Brain microvascular endothelial cell (primary cell): ENCODE measurements at regions not wholly inside any gene's neighbourhood (a gene's known extent, or its start where the extent isn't known, plus 50 kb on each side); places are given as distances from the start of the nearest gene placed in this dataset.

Experiments
- DNase-seq: peaks from one replicate; pipeline ENCODE4 v3.0.0-alpha.2; 2020
- H3K27ac ChIP-seq: fragments of 250-450 bp; sonication (Bioruptor Pico); 2 replicates; pipeline ENCODE4 v1.5.1; 2020; ENCODE audit warnings: mild to moderate bottlenecking, moderate library complexity
- H3K27me3 ChIP-seq: fragments of 250-450 bp; sonication (Bioruptor Pico); replicated peaks from 2 replicates; pipeline ENCODE4 v1.5.1; 2020; ENCODE audit warnings: mild to moderate bottlenecking
- H3K36me3 ChIP-seq: fragments of 250-450 bp; sonication (Bioruptor Pico); replicated peaks from 2 replicates; pipeline ENCODE4 v1.5.1; 2020; ENCODE audit warnings: mild to moderate bottlenecking
- H3K4me3 ChIP-seq: 2 replicates; pipeline ENCODE4 v1.5.1; 2011; ENCODE audit warnings: low read depth, mild to moderate bottlenecking, control low read depth, low read length, moderate library complexity
- in situ Hi-C: cut with HindIII; loops from 2 replicates; pipeline ENCODE4 v1.10.0; 2017; ENCODE audit warnings: low sequenced_read_pairs, low pct_ligation_motif_present
- TF ChIP-seq, protein P1 (sequence below): IDR thresholded peaks from 2 replicates; pipeline ENCODE4 v1.5.1; 2011; ENCODE audit warnings: low read depth, mild to moderate bottlenecking, moderate library complexity, low read length, control low read depth, inconsistent platforms; ENCODE audit errors: missing control alignments

DNA sequence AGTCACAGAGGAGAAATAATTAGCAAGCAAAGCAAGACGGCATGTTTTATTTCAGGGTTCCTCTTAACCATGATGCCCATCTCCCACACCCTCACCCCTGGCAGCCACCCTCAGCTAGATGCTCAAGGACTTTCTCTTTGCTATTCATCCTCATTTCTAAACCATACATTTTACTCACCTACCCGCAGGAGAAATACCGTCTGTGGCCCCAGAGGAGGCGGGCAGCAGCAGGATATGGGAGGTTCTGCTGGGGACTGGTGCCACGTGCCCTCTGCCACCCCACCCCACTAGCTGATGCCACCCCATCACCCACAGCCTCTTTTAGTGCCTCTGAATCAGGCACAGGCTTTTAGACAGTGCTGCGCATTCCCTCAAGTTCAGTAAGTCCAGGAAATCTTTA lies 168.7 kb upstream of the ITGB1 start:
- DNase-seq = no peak
- Histone ChIP-seq H3K36me3 (no peaks in the 10 kb centered on the region), H3K27ac (peak overlapping the region; percentile 59), H3K4me3 (no peak overlapping the region), H3K27me3 (no peaks in the 10 kb centered on the region)
- in situ Hi-C loops = no loop called here
- TF ChIP-seq, protein P1, sequence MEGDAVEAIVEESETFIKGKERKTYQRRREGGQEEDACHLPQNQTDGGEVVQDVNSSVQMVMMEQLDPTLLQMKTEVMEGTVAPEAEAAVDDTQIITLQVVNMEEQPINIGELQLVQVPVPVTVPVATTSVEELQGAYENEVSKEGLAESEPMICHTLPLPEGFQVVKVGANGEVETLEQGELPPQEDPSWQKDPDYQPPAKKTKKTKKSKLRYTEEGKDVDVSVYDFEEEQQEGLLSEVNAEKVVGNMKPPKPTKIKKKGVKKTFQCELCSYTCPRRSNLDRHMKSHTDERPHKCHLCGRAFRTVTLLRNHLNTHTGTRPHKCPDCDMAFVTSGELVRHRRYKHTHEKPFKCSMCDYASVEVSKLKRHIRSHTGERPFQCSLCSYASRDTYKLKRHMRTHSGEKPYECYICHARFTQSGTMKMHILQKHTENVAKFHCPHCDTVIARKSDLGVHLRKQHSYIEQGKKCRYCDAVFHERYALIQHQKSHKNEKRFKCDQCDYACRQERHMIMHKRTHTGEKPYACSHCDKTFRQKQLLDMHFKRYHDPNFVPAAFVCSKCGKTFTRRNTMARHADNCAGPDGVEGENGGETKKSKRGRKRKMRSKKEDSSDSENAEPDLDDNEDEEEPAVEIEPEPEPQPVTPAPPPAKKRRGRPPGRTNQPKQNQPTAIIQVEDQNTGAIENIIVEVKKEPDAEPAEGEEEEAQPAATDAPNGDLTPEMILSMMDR = no peak

DNA sequence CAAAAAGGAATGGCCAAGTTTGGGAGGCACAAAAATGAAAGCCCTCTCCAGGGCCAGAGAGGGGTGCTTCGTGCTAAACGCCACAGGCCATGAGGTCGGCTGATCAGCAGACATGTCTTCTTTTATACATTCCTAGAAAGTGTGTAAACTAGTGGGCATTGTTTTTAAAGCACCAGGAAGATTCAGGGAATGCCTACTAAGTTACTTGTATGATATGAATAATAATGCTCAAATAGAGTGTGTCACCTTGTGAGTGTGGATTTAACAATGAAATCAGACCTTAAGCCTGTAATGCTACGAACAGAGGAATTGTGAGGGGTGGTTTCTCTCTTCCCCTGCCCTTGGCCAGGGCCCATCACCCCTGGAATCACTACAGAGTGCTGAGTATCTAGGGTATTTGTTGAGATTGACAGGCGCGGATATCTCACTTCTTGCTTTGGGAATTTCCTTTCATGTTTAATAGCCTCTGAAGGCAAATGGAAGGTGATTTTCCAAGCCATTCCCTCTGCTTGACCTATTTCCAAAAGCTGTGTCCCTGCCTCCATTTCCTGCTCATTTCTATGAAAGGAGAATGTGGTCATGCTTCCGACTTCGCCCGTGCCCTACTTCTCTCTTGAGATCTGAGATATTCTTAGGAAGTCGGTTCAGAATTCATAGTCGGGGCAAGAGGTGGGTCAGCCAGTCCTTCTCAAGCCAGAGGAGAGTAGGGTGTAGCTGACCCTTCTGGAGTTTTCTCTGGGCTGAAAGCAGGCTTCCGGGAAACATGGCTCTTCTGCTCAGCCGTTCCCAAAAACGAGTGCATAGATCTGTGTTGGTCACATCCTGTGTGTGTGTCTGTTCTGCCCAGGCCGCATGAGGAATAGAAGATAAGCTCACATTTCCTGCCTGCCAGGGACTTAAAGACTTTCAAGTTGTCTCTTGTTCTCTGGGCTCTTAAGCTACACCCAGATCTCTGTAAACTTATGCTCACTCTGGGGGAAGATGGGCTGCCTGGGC lies 167.8 kb upstream of the ITGB1 start:
- Histone ChIP-seq H3K36me3 (no peaks in the 10 kb centered on the region), H3K27me3 (no peaks in the 10 kb centered on the region), H3K27ac (peak overlapping the region; percentile 59), H3K4me3 (no peak overlapping the region)
- TF ChIP-seq, protein P1 = no peak
- DNase-seq = peak; percentile 56
- in situ Hi-C loops = no loop called here

DNA sequence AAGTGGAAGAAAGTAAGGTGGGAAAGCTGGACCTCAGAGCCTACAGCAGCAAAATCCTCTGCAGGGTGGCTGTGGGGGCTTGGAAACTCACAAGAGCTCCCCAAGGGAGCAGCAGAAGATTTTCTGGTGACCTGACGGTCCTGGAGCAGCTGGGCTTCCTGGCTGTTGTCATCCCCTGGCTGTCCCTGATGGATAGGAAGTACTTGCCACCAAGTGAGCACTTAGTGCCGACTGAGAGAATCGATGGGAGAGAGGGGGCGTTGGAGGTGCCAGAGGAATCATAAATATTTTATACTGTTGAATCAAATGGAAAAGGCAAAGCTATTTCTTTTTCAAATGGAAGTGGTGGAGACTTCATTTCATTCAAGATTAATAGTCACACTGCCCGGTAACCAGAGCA lies 167.1 kb upstream of the ITGB1 start:
- TF ChIP-seq, protein P1 = no peak
- Histone ChIP-seq H3K4me3 (no peak overlapping the region), H3K27ac (no peak overlapping the region), H3K27me3 (no peaks in the 10 kb centered on the region), H3K36me3 (no peaks in the 10 kb centered on the region)
- no peak for DNase-seq
- in situ Hi-C loops = no loop called here

DNA sequence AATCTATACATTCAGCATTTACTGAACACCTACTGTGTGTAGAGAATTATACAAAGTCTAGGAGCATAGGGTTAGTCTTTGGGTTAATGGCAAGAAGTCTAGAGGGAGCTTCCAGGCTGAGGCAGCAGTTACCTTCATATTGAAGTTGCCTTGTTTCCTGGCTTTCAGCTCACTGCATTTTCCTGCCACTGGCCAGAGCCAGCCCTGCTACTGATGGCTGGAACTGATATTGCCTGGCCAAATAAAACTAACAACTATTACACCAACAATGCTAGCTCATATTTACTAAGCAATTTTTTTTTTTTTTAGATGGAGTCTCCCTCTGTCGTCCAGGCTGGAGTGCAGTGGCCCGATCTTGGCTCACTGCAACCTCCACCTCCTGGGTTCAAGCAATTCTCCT lies 165.7 kb upstream of the ITGB1 start:
- no peak overlapping the region for H3K4me3 ChIP-seq

DNA sequence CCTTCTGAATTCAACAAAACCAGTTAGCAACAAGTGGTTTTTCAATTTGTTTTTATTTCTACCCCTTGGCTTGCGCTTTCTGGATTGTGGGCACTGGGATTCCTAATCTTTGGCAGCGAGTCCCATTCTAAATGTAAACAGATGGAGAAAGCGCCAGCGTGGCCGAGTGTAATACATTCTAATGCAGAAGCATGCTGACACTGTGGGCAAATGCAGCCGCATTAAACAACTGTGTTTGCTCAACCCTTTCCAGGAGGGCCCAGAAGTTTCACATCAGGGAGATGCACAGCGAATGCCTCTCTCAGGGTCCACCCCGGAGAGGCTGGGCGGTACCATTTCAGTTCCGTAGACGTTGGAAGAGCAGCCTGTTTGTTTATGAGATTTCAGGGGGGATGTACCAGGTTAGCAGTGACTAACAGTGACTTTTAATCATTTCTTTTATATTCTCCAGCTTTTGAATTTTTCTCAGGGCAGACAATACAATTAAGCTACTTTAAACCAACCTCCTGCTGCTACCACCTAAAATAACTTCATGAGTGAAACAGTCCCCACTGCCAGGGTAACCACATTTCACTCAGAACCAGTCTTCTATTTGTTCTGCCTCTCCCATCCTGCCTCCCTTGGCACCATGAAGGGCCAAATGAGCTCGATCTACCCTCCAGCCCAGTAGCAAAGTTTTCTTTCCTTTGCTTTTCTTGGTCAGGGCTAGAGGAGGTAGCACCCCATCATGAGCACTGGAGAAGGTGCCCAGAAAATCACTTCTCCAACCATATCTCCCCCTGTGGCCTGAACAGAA lies 164.2 kb upstream of the ITGB1 start:
- DNase-seq = peak; percentile 51
- Histone ChIP-seq H3K4me3 (no peak overlapping the region), H3K27ac (peak overlapping the region; percentile 9), H3K27me3 (no peaks in the 10 kb centered on the region), H3K36me3 (no peaks in the 10 kb centered on the region)
- in situ Hi-C loops = no loop called here
- TF ChIP-seq, protein P1 = no peak

More for the DNA sequence above, 165.7 kb upstream of the ITGB1 start:
- TF ChIP-seq, protein P1 = no peak
- no peak for DNase-seq
- Histone ChIP-seq H3K27ac (no peak overlapping the region), H3K36me3 (no peaks in the 10 kb centered on the region), H3K27me3 (no peaks in the 10 kb centered on the region)
- in situ Hi-C loops = no loop called here
